NCI-H526 treated with DMSO at 0.1 percent for 48 hours (cell line): ENCODE measurements at regions not wholly inside any gene's neighbourhood (a gene's known extent, or its start where the extent isn't known, plus 50 kb on each side); places are given as distances from the start of the nearest gene placed in this dataset.

ENCODE experiments used
- DNase-seq: peaks from one replicate; lab custom pipeline; 2025; lab: John Stamatoyannopoulos, UW

GRCh38 chrX:76228499-76228898 is 55.6 kb downstream of the PBDC1 start:
- no peak for DNase-seq

GRCh38 chrX:76248901-76249300 is 76.0 kb downstream of the PBDC1 start:
- no peak for DNase-seq

DNA sequence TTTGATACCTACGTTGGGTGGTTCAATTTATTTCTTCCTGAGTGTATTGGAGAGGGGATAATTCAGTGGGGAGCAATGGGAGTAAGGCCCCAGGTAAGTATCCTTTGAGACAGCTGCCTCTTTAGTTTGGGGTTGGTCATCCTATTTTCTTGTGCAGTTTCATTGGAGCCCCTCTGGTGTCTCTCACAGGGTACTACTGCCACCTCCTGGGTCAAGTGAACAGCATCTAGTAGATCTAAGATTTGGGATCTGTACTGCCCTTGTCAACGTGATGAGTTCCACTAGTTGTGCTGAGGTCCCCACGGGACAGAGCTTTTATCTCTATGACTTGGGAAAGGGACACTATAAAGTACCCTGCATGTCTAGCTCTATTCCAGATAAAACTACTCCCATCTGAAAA is 80.6 kb downstream of the PBDC1 start:
- peak; percentile 6 for DNase-seq

GRCh38 chrX:76279007-76279406 is 106.1 kb downstream of the PBDC1 start:
- peak; percentile 0 for DNase-seq
